ENCODE measurements at regions not wholly inside any gene's neighbourhood (a gene's known extent, or its start where the extent isn't known, plus 50 kb on each side); places are given as distances from the start of the nearest gene placed in this dataset.
A peak's percentile ranks its signal among the peaks of the same experiment; 100 is the strongest.

- DNase-seq: no peak
These were observed 97.8 kb downstream of the ZNF674 start for GRCh38 chrX:46447384-46447783.

GRCh38 chrX:46446727-46447378, 98.4 kb downstream of the ZNF674 start:
- peak; percentile 73 for DNase-seq

GRCh38 chrX:46444011-46444410, 101.2 kb downstream of the ZNF674 start:
- no peak for DNase-seq

GRCh38 chrX:46436744-46437143, 108.5 kb downstream of the ZNF674 start:
- no peak for DNase-seq

GRCh38 chrX:46433892-46434291, 111.3 kb downstream of the ZNF674 start:
- DNase-seq: no peak

- peak; percentile 37 for DNase-seq
These were observed 136.4 kb downstream of the ZNF674 start for GRCh38 chrX:46408553-46409407.

GRCh38 chrX:46407753-46408130, 137.5 kb downstream of the ZNF674 start:
- no peak for DNase-seq

GRCh38 chrX:46407036-46407752, 138.0 kb downstream of the ZNF674 start:
- no peak for DNase-seq

GRCh38 chrX:46404774-46405173, 140.4 kb downstream of the ZNF674 start:
- no peak for DNase-seq

- DNase-seq: no peak
These were observed 144.4 kb downstream of the ZNF674 start for GRCh38 chrX:46400530-46401443.

GRCh38 chrX:46398874-46399273, 146.3 kb downstream of the ZNF674 start:
- DNase-seq: no peak

- no peak for DNase-seq
These were observed 147.1 kb downstream of the ZNF674 start for GRCh38 chrX:46398126-46398525.

- no peak for DNase-seq
These were observed 158.7 kb downstream of the ZNF674 start for GRCh38 chrX:46386511-46386910.

GRCh38 chrX:46383006-46383405, 162.2 kb downstream of the ZNF674 start:
- no peak for DNase-seq

- DNase-seq: no peak
These were observed 162.6 kb downstream of the ZNF674 start for GRCh38 chrX:46382595-46382994.

GRCh38 chrX:46381630-46382029, 163.6 kb downstream of the ZNF674 start:
- no peak for DNase-seq

GRCh38 chrX:46380148-46380752, 165.0 kb downstream of the ZNF674 start:
- DNase-seq: no peak

GRCh38 chrX:46376246-46376885, 168.9 kb downstream of the ZNF674 start:
- DNase-seq: no peak

GRCh38 chrX:46375831-46376230, 169.4 kb downstream of the ZNF674 start:
- DNase-seq: no peak

- DNase-seq: no peak
These were observed 170.8 kb downstream of the ZNF674 start for GRCh38 chrX:46374371-46374770.

GRCh38 chrX:46367491-46367890, 177.7 kb downstream of the ZNF674 start:
- DNase-seq: no peak

Measured in NCI-H510A treated with DMSO at 0.1 percent for 48 hours (cell line).